Endodermal cell (in vitro differentiated cells): ENCODE measurements at regions not wholly inside any gene's neighbourhood (a gene's known extent, or its start where the extent isn't known, plus 50 kb on each side); places are given as distances from the start of the nearest gene placed in this dataset.

ENCODE experiments used
- DNase-seq: peaks from one replicate; pipeline ENCODE4 v3.0.0-alpha.2; 2017
- H3K27ac ChIP-seq: 2 replicates; pipeline ENCODE4 v1.5.1; 2013; ENCODE audit warnings: mild to moderate bottlenecking, low read depth, low read length, moderate library complexity
- H3K27me3 ChIP-seq: 2 replicates; pipeline ENCODE4 v1.6.1; 2013; ENCODE audit warnings: mild to moderate bottlenecking, low read length, moderate library complexity; ENCODE audit not compliant: insufficient read depth, control insufficient read depth, poor library complexity, severe bottlenecking
- H3K36me3 ChIP-seq: 2 replicates; pipeline ENCODE4 v1.7.0; 2013; ENCODE audit warnings: mild to moderate bottlenecking, low read length, moderate library complexity; ENCODE audit not compliant: control insufficient read depth, insufficient read depth
- H3K4me1 ChIP-seq: one replicate; pipeline ENCODE4 v1.7.0; 2013; ENCODE audit warnings: low read length; ENCODE audit not compliant: control insufficient read depth, insufficient read depth
- H3K4me3 ChIP-seq: 2 replicates; pipeline ENCODE4 v1.5.1; 2013; ENCODE audit warnings: mild to moderate bottlenecking, low read length, moderate library complexity
- H3K9ac ChIP-seq: 2 replicates; pipeline ENCODE4 v1.6.1; 2013; ENCODE audit warnings: mild to moderate bottlenecking, low read length, moderate library complexity; ENCODE audit not compliant: poor library complexity, severe bottlenecking; ENCODE audit errors: extremely low read depth
- H3K9me3 ChIP-seq: 2 replicates; pipeline ENCODE4 v1.6.1; 2013; ENCODE audit warnings: mild to moderate bottlenecking, low read length, moderate library complexity; ENCODE audit not compliant: control insufficient read depth
- H3K27ac Mint-ChIP-seq: 2 replicates; pipeline ENCODE4 v1.8.0; 2020; ENCODE audit warnings: mixed read lengths
- H3K27me3 Mint-ChIP-seq: 2 replicates; pipeline ENCODE4 v1.8.0; 2021; ENCODE audit warnings: mild to moderate bottlenecking, mixed read lengths; ENCODE audit not compliant: insufficient read depth
- H3K36me3 Mint-ChIP-seq: 2 replicates; pipeline ENCODE4 v1.8.0; 2020; ENCODE audit warnings: low read depth, mixed read lengths
- H3K4me1 Mint-ChIP-seq: 2 replicates; pipeline ENCODE4 v1.8.0; 2020; ENCODE audit warnings: mixed read lengths
- H3K4me3 Mint-ChIP-seq: 2 replicates; pipeline ENCODE4 v1.8.0; 2020; ENCODE audit warnings: mild to moderate bottlenecking, moderate library complexity, mixed read lengths
- H3K9me3 Mint-ChIP-seq: 2 replicates; pipeline ENCODE4 v1.8.0; 2020; ENCODE audit warnings: mild to moderate bottlenecking, mixed read lengths
- CTCF ChIP-seq: fragments of 200-600 bp; sonication (generic); conservative IDR thresholded peaks from 2 replicates; pipeline ENCODE4 v1.5.0; 2021; ENCODE audit warnings: antibody characterized with exemption, mild to moderate bottlenecking
- WGBS, 2 experiments: methylation state at CpG; one replicate each; pipeline versions ENCODE4 v1.1.5 to v1.1.7; 2013; ENCODE audit warnings: missing lambda C conversion rate in 2 of 2, mixed read lengths in 1 of 2; ENCODE audit not compliant: insufficient coverage in 1 of 2, insufficient read length in 1 of 2; 5-methylcytosine and 5-hydroxymethylcytosine counted together

- Histone ChIP-seq H3K9ac (no peak overlapping the region), H3K27ac (no peak overlapping the region), H3K4me3 (no peak overlapping the region), H3K4me1 (no peaks in the 10 kb centered on the region), H3K27me3 (peaks cover 9% of the 10 kb centered on the region), H3K36me3 (no peaks in the 10 kb centered on the region), H3K9me3 (peaks cover 13% of the 10 kb centered on the region)
- no peak for TF ChIP-seq CTCF
- H3K36me3 Mint-ChIP-seq = no peaks in the 10 kb centered on the region
- no peak for DNase-seq
- peaks cover 6% of the 10 kb centered on the region for H3K4me1 Mint-ChIP-seq
- no peak overlapping the region for H3K4me3 Mint-ChIP-seq
- H3K9me3 Mint-ChIP-seq = peaks cover 7% of the 10 kb centered on the region
- H3K27ac Mint-ChIP-seq = no peak overlapping the region
- whole genome bisulfite sequencing, 2 experiments = 94% methylated on average over 1 of the region's 1 CpG; no CpG with 5 or more reads in 1 of the 2 experiments
- H3K27me3 Mint-ChIP-seq = peaks cover 10% of the 10 kb centered on the region
Measured at GRCh38 chr9:108095496-108095895, 605.9 kb upstream of the KLF4 start.

GRCh38 chr9:108094676-108094993, 605.1 kb upstream of the KLF4 start:
- Mint-ChIP-seq H3K4me3 (no peak overlapping the region), H3K36me3 (no peaks in the 10 kb centered on the region), H3K27me3 (peaks cover 13% of the 10 kb centered on the region), H3K9me3 (peaks cover 7% of the 10 kb centered on the region), H3K4me1 (no peaks in the 10 kb centered on the region), H3K27ac (no peak overlapping the region)
- H3K36me3 ChIP-seq = no peaks in the 10 kb centered on the region
- peaks cover 10% of the 10 kb centered on the region for H3K27me3 ChIP-seq
- no peak overlapping the region for H3K27ac ChIP-seq
- no peak overlapping the region for H3K4me3 ChIP-seq
- no peaks in the 10 kb centered on the region for H3K4me1 ChIP-seq
- DNase-seq = no peak
- no peak overlapping the region for H3K9ac ChIP-seq
- WGBS, 2 experiments = 91 to 100% methylated on average over 2 of the region's 2 CpGs
- peaks cover 13% of the 10 kb centered on the region for H3K9me3 ChIP-seq
- TF ChIP-seq CTCF = no peak

DNA sequence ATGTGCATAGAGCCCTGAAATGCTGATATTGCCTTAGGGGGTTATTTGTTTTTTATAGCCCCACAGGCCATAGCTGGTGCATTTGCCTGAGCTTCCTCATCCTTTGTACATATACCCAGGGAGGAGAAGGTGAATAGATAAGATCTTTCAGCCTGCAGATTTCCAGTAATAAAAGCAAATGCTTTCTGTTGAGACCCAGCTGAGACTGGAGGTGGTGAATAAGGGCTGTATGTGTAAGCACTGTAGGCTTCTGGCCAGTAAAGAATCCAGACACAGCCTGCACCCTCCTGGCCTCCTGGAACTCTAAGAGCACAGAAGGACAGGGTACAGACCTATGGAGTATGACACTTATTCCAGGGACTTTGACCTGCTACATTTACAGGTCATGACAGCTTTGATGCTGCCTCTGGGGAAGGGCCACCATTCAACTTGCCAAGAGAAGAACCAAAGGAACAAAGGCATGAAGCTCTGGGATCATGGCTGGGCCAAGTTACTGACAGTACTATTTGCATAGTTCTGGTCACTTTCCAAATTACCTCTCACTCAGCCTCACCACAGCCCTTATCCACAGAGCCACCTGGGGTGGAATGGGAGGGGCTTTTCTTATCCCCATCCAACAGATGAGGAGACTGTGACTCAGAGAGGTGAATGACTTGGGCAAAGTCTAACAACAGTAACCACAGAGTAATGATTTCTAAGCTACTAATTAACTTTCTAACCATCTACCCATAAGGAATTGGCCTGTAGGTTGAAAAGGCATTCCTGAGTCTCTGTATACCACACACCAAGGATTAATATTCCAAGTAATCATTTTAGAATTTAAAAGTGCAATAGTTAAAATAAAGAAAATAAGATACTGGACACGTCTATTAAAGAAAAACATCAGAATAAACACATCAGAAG, 604.5 kb upstream of the KLF4 start:
- no peak for DNase-seq
- TF ChIP-seq CTCF = no peak
- whole genome bisulfite sequencing, 2 experiments = 82% methylated on average over 1 of the region's 1 CpG; no CpG with 5 or more reads in 1 of the 2 experiments
- Histone ChIP-seq H3K27me3 (peaks cover 12% of the 10 kb centered on the region), H3K27ac (no peak overlapping the region), H3K9me3 (peaks cover 13% of the 10 kb centered on the region), H3K4me1 (no peaks in the 10 kb centered on the region), H3K4me3 (no peak overlapping the region), H3K36me3 (no peaks in the 10 kb centered on the region), H3K9ac (no peak overlapping the region)
- Mint-ChIP-seq H3K9me3 (peaks cover 7% of the 10 kb centered on the region), H3K4me3 (no peak overlapping the region), H3K36me3 (no peaks in the 10 kb centered on the region), H3K27me3 (peaks cover 13% of the 10 kb centered on the region), H3K4me1 (no peaks in the 10 kb centered on the region), H3K27ac (no peak overlapping the region)
